ENCODE measurements at regions not wholly inside any gene's neighbourhood (a gene's known extent, or its start where the extent isn't known, plus 50 kb on each side); places are given as distances from the start of the nearest gene placed in this dataset.

GRCh38 chr1:81477710-81478109 is 323.0 kb upstream of the ADGRL2 start:
- TF ChIP-seq, protein P1, sequence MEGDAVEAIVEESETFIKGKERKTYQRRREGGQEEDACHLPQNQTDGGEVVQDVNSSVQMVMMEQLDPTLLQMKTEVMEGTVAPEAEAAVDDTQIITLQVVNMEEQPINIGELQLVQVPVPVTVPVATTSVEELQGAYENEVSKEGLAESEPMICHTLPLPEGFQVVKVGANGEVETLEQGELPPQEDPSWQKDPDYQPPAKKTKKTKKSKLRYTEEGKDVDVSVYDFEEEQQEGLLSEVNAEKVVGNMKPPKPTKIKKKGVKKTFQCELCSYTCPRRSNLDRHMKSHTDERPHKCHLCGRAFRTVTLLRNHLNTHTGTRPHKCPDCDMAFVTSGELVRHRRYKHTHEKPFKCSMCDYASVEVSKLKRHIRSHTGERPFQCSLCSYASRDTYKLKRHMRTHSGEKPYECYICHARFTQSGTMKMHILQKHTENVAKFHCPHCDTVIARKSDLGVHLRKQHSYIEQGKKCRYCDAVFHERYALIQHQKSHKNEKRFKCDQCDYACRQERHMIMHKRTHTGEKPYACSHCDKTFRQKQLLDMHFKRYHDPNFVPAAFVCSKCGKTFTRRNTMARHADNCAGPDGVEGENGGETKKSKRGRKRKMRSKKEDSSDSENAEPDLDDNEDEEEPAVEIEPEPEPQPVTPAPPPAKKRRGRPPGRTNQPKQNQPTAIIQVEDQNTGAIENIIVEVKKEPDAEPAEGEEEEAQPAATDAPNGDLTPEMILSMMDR (IDR thresholded peaks at IDR 0.05), result no peak
- TF ChIP-seq POLR2A (IDR thresholded peaks at IDR 0.05), result no peak

Measured in adrenal gland (tissue), 5 donors.